LoVo (cell line): ENCODE measurements at regions not wholly inside any gene's neighbourhood (a gene's known extent, or its start where the extent isn't known, plus 50 kb on each side); places are given as distances from the start of the nearest gene placed in this dataset.
A peak's percentile ranks its signal among the peaks of the same experiment; 100 is the strongest.
"Not testable (repeated sequence)": the region's sequence is repeated elsewhere in the genome, so short reads cannot be mapped to it uniquely, and the experiment has no call there.

Source experiments
- DNase-seq: peaks from one replicate; pipeline ENCODE4 v3.0.0-alpha.2; 2016; ENCODE audit warnings: low spot score

- DNase-seq, result peak; percentile 57
These were observed 232.1 kb upstream of the PIK3R1 start for GRCh38 chr5:67983251-67984110.

- not testable (repeated sequence) for DNase-seq
These were observed 233.4 kb upstream of the PIK3R1 start for GRCh38 chr5:67982160-67982559.

- no peak for DNase-seq
These were observed 237.4 kb upstream of the PIK3R1 start for GRCh38 chr5:67978171-67978570.

GRCh38 chr5:67976891-67977601 is 238.5 kb upstream of the PIK3R1 start:
- no peak for DNase-seq

GRCh38 chr5:67976181-67976580 is 239.4 kb upstream of the PIK3R1 start:
- DNase-seq, result no peak

GRCh38 chr5:67974471-67974870 is 241.1 kb upstream of the PIK3R1 start:
- no peak for DNase-seq

- no peak for DNase-seq
These were observed 241.5 kb upstream of the PIK3R1 start for GRCh38 chr5:67974054-67974453.

- no peak for DNase-seq
These were observed 243.4 kb upstream of the PIK3R1 start for GRCh38 chr5:67971971-67972821.

GRCh38 chr5:67971223-67971830 is 244.2 kb upstream of the PIK3R1 start:
- DNase-seq, result no peak

- DNase-seq, result no peak
These were observed 245.9 kb upstream of the PIK3R1 start for GRCh38 chr5:67969631-67970030.

GRCh38 chr5:67969176-67969575 is 246.4 kb upstream of the PIK3R1 start:
- DNase-seq, result no peak

GRCh38 chr5:67966712-67967111 is 248.8 kb upstream of the PIK3R1 start:
- DNase-seq, result no peak

- DNase-seq, result no peak
These were observed 250.9 kb upstream of the PIK3R1 start for GRCh38 chr5:67964619-67965018.

- no peak for DNase-seq
These were observed 251.6 kb upstream of the PIK3R1 start for GRCh38 chr5:67963789-67964519.

GRCh38 chr5:67960939-67961338 is 254.6 kb upstream of the PIK3R1 start:
- DNase-seq, result no peak

GRCh38 chr5:67957374-67957773 is 258.2 kb upstream of the PIK3R1 start:
- DNase-seq, result no peak

- no peak for DNase-seq
These were observed 261.2 kb upstream of the PIK3R1 start for GRCh38 chr5:67954351-67954750.

- no peak for DNase-seq
These were observed 273.1 kb upstream of the PIK3R1 start for GRCh38 chr5:67942421-67942820.

- DNase-seq, result no peak
These were observed 273.7 kb upstream of the PIK3R1 start for GRCh38 chr5:67941614-67942401.

GRCh38 chr5:67935908-67936566 is 279.5 kb upstream of the PIK3R1 start:
- no peak for DNase-seq
